ENCODE measurements at regions not wholly inside any gene's neighbourhood (a gene's known extent, or its start where the extent isn't known, plus 50 kb on each side); places are given as distances from the start of the nearest gene placed in this dataset.

DNA sequence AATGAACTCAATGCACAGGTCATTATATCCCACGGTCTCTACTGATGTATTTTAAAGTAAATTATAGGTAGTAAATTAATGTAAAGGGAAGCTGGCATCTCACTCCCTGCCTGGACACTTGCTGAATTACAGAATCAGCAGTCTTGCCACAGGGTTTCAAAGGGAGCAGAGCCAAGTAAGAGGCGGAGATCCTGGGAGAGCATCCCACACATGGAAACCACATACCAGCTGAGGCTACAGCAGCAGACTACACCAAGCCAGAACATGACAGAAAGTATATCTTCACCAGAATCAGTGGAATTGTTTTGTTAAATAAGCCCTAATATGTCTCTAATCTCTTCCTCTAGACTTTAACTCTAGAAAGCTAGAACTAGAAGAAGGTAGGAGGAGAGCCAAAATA is 1689.2 kb upstream of the WWC1 start:
- TF ChIP-seq JUNB (IDR thresholded peaks at IDR 0.05) (no peak), EGR1 (IDR thresholded peaks at IDR 0.05; ENCODE audit: borderline replicate concordance in 1 of 2, low read depth in 2 of 2, low read length in 2 of 2) (no peak), CTCF (IDR thresholded peaks at IDR 0.05 in 2 of 3, conservative IDR thresholded peaks at IDR 0.05 in 1 of 3; ENCODE audit: control insufficient read depth in 2 of 3, extremely low read depth in 1 of 3, insufficient read depth in 1 of 3, low read depth in 3 of 3, low read length in 3 of 3) (no peak), CEBPB (IDR thresholded peaks at IDR 0.05; ENCODE audit: borderline replicate concordance in 1 of 2, low read depth in 2 of 2, low read length in 2 of 2) (no peak), ATF2 (IDR thresholded peaks at IDR 0.05; ENCODE audit: low read length) (no peak), IRF4 (IDR thresholded peaks at IDR 0.05; ENCODE audit: low read depth, low read length) (no peak), EZH2 (IDR thresholded peaks at IDR 0.05; ENCODE audit: borderline replicate concordance, control insufficient read depth, low read depth, low read length) (no peak), SIX5 (IDR thresholded peaks at IDR 0.05; ENCODE audit: low read depth, low read length, severe bottlenecking) (no peak)
- TF ChIP-seq, protein P1, sequence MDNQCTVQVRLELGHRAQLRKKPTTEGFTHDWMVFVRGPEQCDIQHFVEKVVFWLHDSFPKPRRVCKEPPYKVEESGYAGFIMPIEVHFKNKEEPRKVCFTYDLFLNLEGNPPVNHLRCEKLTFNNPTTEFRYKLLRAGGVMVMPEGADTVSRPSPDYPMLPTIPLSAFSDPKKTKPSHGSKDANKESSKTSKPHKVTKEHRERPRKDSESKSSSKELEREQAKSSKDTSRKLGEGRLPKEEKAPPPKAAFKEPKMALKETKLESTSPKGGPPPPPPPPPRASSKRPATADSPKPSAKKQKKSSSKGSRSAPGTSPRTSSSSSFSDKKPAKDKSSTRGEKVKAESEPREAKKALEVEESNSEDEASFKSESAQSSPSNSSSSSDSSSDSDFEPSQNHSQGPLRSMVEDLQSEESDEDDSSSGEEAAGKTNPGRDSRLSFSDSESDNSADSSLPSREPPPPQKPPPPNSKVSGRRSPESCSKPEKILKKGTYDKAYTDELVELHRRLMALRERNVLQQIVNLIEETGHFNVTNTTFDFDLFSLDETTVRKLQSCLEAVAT (IDR thresholded peaks at IDR 0.05) = no peak
- TF ChIP-seq, protein P2, sequence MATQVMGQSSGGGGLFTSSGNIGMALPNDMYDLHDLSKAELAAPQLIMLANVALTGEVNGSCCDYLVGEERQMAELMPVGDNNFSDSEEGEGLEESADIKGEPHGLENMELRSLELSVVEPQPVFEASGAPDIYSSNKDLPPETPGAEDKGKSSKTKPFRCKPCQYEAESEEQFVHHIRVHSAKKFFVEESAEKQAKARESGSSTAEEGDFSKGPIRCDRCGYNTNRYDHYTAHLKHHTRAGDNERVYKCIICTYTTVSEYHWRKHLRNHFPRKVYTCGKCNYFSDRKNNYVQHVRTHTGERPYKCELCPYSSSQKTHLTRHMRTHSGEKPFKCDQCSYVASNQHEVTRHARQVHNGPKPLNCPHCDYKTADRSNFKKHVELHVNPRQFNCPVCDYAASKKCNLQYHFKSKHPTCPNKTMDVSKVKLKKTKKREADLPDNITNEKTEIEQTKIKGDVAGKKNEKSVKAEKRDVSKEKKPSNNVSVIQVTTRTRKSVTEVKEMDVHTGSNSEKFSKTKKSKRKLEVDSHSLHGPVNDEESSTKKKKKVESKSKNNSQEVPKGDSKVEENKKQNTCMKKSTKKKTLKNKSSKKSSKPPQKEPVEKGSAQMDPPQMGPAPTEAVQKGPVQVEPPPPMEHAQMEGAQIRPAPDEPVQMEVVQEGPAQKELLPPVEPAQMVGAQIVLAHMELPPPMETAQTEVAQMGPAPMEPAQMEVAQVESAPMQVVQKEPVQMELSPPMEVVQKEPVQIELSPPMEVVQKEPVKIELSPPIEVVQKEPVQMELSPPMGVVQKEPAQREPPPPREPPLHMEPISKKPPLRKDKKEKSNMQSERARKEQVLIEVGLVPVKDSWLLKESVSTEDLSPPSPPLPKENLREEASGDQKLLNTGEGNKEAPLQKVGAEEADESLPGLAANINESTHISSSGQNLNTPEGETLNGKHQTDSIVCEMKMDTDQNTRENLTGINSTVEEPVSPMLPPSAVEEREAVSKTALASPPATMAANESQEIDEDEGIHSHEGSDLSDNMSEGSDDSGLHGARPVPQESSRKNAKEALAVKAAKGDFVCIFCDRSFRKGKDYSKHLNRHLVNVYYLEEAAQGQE (IDR thresholded peaks at IDR 0.05; ENCODE audit: low read depth, low read length) = no peak

Measured in GM12878 (cell line).